ENCODE measurements at regions not wholly inside any gene's neighbourhood (a gene's known extent, or its start where the extent isn't known, plus 50 kb on each side); places are given as distances from the start of the nearest gene placed in this dataset.
"Not testable (repeated sequence)": the region's sequence is repeated elsewhere in the genome, so short reads cannot be mapped to it uniquely, and the experiment has no call there.

DNA sequence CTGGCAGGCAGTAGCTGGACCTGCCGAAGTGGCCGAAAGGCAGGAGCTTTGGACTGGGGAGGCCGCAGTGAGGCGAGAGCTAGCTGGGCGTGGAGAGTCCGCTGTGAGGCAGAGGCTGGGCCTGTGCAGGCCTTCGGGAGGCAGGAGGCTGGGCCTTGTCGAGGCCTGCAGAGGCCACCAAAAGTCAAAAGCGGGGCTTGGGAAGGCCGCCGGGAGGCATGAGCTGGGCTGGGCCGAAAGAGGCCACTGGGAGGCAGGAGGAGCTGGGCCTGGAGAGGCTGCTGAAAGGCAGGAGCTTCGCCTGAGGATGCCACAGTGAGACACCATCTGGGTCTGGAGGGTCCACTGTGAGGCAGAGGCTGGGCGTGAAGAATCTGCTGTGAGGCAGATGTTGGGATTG is 105.8 kb upstream of the TP53BP2 start:
- not testable (repeated sequence) for DNase-seq

DNA sequence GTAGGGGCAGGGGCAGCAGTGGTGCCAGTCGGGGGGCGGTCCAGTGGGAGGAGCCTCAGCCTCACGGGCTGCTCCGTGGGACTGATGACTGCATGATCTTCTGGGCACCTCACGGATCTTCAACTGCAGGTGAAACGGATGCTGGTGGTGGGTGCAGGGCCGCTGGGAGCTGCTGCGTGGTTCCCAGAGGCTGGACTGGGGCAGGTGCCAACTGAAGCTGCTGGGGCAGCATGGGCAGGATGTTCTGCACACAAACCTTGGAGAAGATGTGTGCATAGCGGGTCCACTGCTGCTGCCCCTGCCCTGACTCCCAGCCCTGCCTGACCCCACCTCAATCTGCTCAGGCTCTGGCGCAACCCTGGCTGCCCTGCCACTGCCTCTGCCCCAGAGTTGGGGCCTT is 104.2 kb upstream of the TP53BP2 start:
- DNase-seq = not testable (repeated sequence)

- not testable (repeated sequence) for DNase-seq
Measured at GRCh38 chr1:223948041-223948440, 102.3 kb upstream of the TP53BP2 start.

DNA sequence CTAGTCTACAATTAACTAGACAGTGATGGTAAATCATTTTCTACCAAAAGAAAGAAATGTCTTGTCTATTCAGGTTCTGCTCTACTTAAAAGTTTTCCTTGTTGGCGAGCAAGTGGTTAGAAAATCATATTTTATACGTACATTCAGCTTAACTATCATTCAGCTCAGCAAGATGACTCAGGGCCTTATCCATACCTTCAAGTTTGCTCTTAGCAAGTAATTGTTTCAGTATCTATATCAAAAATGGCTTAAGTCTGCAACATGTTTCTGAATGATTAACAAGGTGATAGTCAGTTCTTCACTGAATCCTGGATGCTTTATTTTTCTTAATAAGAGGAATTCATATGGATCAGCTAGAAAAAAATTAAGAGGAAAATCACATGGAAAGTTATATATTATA is 90.8 kb upstream of the TP53BP2 start:
- DNase-seq = not testable (repeated sequence)

DNA sequence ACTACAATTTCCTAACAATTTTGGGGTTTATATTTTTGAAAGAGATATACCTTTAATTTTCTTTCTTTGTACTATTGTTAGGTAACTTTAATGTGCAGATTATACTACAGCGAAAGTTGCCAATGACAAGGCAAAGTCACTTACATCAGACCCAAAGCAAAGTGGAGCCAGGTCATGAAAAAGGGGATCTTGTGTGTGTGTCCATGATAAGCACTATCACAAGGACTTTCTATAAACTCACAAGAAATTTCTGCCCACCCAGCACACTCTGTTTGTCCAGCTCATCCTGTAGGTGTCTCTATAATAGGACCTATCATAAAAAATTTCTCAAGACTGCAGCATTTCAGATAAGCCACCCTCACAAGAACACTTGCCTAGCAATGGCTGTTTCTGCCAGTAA is 85.7 kb upstream of the TP53BP2 start:
- DNase-seq = not testable (repeated sequence)

DNA sequence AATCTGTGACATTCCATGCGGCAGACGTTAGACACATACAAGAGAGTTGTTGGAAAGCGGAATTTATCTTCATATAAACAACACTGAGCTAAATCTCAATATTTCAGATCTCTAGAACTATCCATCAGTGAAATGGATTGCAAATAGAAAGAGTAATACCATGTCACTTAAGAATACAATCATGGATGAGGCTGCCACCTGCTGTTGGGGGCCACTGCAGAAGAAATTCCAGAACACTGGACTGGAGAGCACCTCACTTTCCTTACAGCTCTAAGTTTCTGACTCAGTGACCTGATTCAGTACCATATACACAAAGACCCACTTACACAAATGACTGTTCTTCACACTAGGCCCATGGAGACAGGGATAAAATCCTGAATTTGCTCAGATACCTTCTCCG is 75.1 kb upstream of the TP53BP2 start:
- not testable (repeated sequence) for DNase-seq

GRCh38 chr1:223915476-223915875 is 69.7 kb upstream of the TP53BP2 start:
- DNase-seq = not testable (repeated sequence)

GRCh38 chr1:223913715-223914114 is 68.0 kb upstream of the TP53BP2 start:
- DNase-seq = not testable (repeated sequence)

DNA sequence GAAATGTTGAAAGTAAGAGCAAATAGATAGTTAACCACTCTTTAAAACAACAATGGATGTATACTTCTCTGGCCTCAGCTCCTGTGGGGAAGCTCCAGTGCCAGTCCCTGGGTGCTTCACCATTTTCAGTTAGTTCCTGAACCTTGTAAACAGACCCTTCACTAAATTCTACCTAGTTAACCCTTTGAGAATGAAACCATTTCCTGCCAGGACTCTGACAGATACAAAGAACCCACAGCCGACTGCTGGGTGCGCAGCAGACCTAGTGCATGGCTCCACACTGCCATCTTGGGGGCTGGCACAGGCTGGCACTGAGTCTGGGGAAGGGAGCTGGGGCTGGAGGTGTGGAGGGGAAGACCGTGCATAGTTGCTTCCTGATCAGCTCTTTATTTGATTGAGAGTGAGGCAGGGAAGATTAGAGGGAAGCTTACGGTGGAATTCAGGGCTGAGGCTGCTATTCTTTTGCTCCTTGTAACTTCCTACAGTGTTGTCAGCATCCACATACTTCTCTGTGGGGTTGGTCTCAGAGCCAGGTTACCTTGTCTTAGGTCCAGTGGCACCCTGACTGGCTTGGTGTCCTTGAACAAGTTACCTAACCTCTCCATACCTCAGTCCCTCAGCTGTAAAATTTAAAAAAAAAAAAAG is 62.3 kb upstream of the TP53BP2 start:
- DNase-seq = not testable (repeated sequence)

- not testable (repeated sequence) for DNase-seq
Measured at GRCh38 chr1:223903221-223903620, 57.5 kb upstream of the TP53BP2 start.

- DNase-seq = not testable (repeated sequence)
Measured at GRCh38 chr1:223899775-223900174, 54.0 kb upstream of the TP53BP2 start.

- not testable (repeated sequence) for DNase-seq
Measured at GRCh38 chr1:223897097-223897496, 51.4 kb upstream of the TP53BP2 start.

GRCh38 chr1:223895950-223896349 is 50.2 kb upstream of the TP53BP2 start:
- not testable (repeated sequence) for DNase-seq
